ENCODE measurements at regions not wholly inside any gene's neighbourhood (a gene's known extent, or its start where the extent isn't known, plus 50 kb on each side); places are given as distances from the start of the nearest gene placed in this dataset.

GRCh38 chr9:115275753-115276152 is 157.8 kb upstream of the TNC start:
- Mint-ChIP-seq H3K4me1 (peaks cover 27% of the 10 kb centered on the region), H3K9me3 (peaks cover 10% of the 10 kb centered on the region), H3K4me3 (no peak overlapping the region), H3K27me3 (ENCODE audit: insufficient read depth) (no peaks in the 10 kb centered on the region), H3K27ac (no peak overlapping the region), H3K36me3 (ENCODE audit: low read depth) (peaks cover 7% of the 10 kb centered on the region)
- no peaks in the 10 kb centered on the region for H3K27me3 ChIP-seq (ENCODE audit: control insufficient read depth, insufficient read depth, low read length, poor library complexity, severe bottlenecking)
- H3K4me1 ChIP-seq (ENCODE audit: control insufficient read depth, insufficient read depth, low read length), result peaks cover 12% of the 10 kb centered on the region
- no peaks in the 10 kb centered on the region for H3K36me3 ChIP-seq (ENCODE audit: control insufficient read depth, insufficient read depth, low read length)
- H3K9me3 ChIP-seq (ENCODE audit: control insufficient read depth, low read length), result peaks cover 8% of the 10 kb centered on the region
- no peak overlapping the region for H3K9ac ChIP-seq (ENCODE audit: extremely low read depth, low read length, poor library complexity, severe bottlenecking)
- 80 to 94% methylated on average over 1 to 5 of the region's 5 CpGs for WGBS, 2 experiments (ENCODE audit: insufficient coverage in 1 of 2, insufficient read length in 1 of 2)
- no peak for DNase-seq
- no peak overlapping the region for H3K4me3 ChIP-seq (ENCODE audit: low read length)
- no peak overlapping the region for H3K27ac ChIP-seq (ENCODE audit: low read depth, low read length)
- no peak for TF ChIP-seq CTCF (conservative IDR thresholded peaks at IDR 0.05)

DNA sequence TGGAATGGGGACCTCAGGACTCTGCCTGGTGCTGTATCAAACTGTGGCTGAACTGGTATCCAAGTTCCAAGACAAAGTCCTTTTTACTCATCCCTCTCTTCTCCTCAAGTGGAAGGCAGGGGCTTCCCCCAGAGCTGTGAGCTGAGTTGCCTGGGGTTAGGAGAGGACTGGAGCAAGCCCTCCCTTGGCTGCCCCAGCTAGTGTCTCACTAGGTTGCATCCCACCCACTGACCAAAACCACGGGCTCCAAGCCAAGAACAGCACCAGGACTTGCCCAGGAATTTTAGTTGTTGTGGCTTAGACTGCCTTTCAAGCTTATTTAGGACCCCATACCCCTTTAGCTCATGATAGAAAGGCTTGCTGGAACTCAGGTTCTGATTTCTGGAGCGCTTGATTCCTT is 158.7 kb upstream of the TNC start:
- H3K4me1 Mint-ChIP-seq, result peaks cover 33% of the 10 kb centered on the region
- peaks cover 2% of the 10 kb centered on the region for H3K9me3 Mint-ChIP-seq
- Histone ChIP-seq H3K9me3 (ENCODE audit: control insufficient read depth, low read length) (no peaks in the 10 kb centered on the region), H3K27me3 (ENCODE audit: control insufficient read depth, insufficient read depth, low read length, poor library complexity, severe bottlenecking) (no peaks in the 10 kb centered on the region), H3K4me3 (ENCODE audit: low read length) (no peak overlapping the region), H3K36me3 (ENCODE audit: control insufficient read depth, insufficient read depth, low read length) (no peaks in the 10 kb centered on the region), H3K4me1 (ENCODE audit: control insufficient read depth, insufficient read depth, low read length) (peaks cover 12% of the 10 kb centered on the region), H3K27ac (ENCODE audit: low read depth, low read length) (no peak overlapping the region), H3K9ac (ENCODE audit: extremely low read depth, low read length, poor library complexity, severe bottlenecking) (no peak overlapping the region)
- no peak for DNase-seq
- WGBS, 2 experiments (ENCODE audit: insufficient coverage in 1 of 2, insufficient read length in 1 of 2), result 68 to 90% methylated on average over 2 of the region's 2 CpGs
- H3K4me3 Mint-ChIP-seq, result no peak overlapping the region
- H3K27ac Mint-ChIP-seq, result no peak overlapping the region
- no peak for TF ChIP-seq CTCF (conservative IDR thresholded peaks at IDR 0.05)
- peaks cover 3% of the 10 kb centered on the region for H3K36me3 Mint-ChIP-seq (ENCODE audit: low read depth)
- H3K27me3 Mint-ChIP-seq (ENCODE audit: insufficient read depth), result no peaks in the 10 kb centered on the region

GRCh38 chr9:115277301-115277700 is 159.3 kb upstream of the TNC start:
- H3K27ac ChIP-seq (ENCODE audit: low read depth, low read length), result no peak overlapping the region
- no peak overlapping the region for H3K4me3 ChIP-seq (ENCODE audit: low read length)
- no peak overlapping the region for H3K9ac ChIP-seq (ENCODE audit: extremely low read depth, low read length, poor library complexity, severe bottlenecking)
- TF ChIP-seq CTCF (conservative IDR thresholded peaks at IDR 0.05), result no peak
- H3K36me3 Mint-ChIP-seq (ENCODE audit: low read depth), result peaks cover 3% of the 10 kb centered on the region
- H3K9me3 Mint-ChIP-seq, result peaks cover 2% of the 10 kb centered on the region
- peaks cover 37% of the 10 kb centered on the region for H3K4me1 Mint-ChIP-seq
- no peaks in the 10 kb centered on the region for H3K27me3 Mint-ChIP-seq (ENCODE audit: insufficient read depth)
- no peaks in the 10 kb centered on the region for H3K9me3 ChIP-seq (ENCODE audit: control insufficient read depth, low read length)
- peaks cover 12% of the 10 kb centered on the region for H3K4me1 ChIP-seq (ENCODE audit: control insufficient read depth, insufficient read depth, low read length)
- H3K27ac Mint-ChIP-seq, result no peak overlapping the region
- H3K4me3 Mint-ChIP-seq, result no peak overlapping the region
- DNase-seq, result no peak
- WGBS, 2 experiments (ENCODE audit: insufficient coverage in 1 of 2, insufficient read length in 1 of 2), result 93 to 98% methylated on average over 2 to 3 of the region's 3 CpGs
- H3K36me3 ChIP-seq (ENCODE audit: control insufficient read depth, insufficient read depth, low read length), result no peaks in the 10 kb centered on the region
- H3K27me3 ChIP-seq (ENCODE audit: control insufficient read depth, insufficient read depth, low read length, poor library complexity, severe bottlenecking), result no peaks in the 10 kb centered on the region

Measured in endodermal cell (in vitro differentiated cells).